Right forelimb (tissue), 1 donor: ENCODE measurements at regions not wholly inside any gene's neighbourhood (a gene's known extent, or its start where the extent isn't known, plus 50 kb on each side); places are given as distances from the start of the nearest gene placed in this dataset.
"Not testable (repeated sequence)": the region's sequence is repeated elsewhere in the genome, so short reads cannot be mapped to it uniquely, and the experiment has no call there.

Experiments
- DNase-seq: peaks from one replicate; pipeline ENCODE4 v3.0.0-alpha.2; 2018

DNA sequence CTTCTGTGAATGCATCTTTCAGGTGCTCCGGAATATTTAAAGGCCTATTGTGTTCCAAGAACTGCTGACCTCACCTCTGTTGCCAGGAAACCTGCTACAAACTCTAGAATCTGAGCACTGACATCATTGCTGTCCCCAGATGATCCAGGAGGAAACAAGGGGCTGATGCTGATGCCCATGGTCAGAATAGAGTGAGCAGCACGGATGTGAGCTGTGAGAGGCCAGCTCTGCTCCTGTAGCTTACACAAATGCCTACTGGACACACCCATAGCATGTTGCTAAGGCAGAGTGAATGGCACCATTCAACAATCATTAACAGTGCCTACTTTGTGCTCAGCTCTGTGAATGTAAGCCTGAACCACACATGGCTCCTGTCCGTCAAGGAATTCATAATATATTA is 276.7 kb upstream of the API5 start:
- peak; percentile 41 for DNase-seq

DNA sequence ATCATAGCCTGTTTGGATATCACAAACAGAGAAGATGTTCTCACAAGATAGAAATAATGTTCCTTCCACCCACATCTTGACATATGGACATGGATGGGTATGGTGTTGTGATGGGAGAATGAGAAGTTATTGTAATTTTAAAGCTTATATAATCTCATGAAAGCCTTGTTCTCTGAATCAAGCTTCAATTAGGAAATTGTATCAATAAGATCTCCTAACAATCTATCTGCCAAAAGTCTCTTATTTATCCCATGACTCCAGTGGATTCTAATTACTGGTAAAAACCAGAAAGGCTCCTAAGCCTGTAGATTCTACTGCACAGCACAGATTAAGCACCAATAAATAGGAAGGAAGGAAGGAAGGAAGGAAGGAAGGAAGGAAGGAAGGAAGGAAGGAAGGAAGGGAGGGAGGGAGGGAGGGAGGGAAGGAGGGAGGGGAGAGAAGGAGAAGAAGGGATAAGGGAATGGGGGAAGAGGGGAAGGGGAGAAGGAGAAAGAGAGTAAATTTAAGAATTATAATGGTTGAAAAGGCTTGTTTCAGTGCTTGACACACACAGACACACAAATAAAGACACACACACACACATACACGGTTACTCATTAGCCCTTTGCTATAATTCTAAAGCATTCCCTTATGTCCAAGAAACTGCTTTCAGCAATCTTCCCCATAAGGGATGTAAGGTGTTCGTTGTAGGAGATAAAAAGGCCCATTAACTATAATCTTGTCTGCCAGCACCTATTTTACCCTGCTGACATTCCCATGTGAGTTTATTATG is 258.0 kb upstream of the API5 start:
- DNase-seq, result no peak

DNA sequence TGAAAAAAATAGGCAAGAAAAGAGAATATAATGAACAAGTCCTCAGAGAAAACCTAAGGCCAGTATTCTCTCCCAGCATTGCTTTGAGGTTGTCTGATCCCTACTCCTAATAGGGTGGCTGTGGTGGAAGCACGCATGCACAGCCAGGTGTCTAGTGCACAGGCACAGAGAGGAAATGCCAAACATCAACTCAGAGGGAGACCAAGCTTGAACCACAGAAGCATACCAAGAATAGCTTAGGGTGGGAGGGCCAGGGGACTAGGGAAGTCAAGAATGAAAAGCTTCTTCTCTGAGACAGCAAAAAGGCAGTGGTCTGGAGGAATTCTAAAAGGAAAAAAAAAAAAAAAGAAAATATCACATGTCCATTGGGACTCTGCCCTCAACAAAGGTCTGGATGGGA is 244.1 kb upstream of the API5 start:
- DNase-seq, result no peak

GRCh38 chr11:43071338-43071737 is 240.5 kb upstream of the API5 start:
- DNase-seq, result no peak

DNA sequence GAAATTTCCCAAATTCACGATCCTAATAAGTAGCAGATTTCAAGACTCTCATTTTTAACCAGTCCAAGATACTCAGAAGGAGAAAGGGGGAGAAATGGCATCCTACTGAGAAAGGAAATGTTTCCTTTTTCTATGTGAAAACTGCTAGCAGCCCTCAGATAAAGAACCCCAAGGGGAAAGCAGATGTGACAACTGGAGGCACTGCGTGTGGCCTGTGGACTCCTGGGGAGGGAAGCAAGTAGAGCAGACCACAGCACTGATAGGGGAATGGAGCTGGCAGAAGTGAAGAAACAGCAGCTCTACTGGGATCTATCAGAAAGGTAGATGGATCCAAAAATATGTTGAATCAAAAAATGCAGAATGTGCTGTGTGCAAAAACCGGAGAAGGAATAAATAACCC is 239.7 kb upstream of the API5 start:
- no peak for DNase-seq

DNA sequence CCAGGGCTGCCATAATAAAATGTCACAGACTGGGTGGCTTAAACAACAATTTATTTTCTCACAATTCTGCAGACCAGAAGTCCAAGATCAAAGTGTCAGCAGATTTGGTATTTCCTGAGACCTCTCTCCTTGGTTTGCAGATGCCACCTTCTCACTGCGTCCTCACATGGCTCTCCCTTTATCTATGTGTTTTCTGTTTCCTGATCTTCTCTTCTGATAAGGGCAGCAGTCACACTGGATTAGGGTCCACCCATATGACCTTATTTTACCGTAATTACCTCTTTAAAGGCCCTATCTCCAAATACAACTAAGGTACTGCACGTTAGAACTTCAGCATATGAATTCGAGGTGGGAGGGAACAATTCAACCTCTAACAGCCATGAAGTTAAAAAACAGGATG is 238.9 kb upstream of the API5 start:
- no peak for DNase-seq

GRCh38 chr11:43074810-43075209 is 237.0 kb upstream of the API5 start:
- no peak for DNase-seq

DNA sequence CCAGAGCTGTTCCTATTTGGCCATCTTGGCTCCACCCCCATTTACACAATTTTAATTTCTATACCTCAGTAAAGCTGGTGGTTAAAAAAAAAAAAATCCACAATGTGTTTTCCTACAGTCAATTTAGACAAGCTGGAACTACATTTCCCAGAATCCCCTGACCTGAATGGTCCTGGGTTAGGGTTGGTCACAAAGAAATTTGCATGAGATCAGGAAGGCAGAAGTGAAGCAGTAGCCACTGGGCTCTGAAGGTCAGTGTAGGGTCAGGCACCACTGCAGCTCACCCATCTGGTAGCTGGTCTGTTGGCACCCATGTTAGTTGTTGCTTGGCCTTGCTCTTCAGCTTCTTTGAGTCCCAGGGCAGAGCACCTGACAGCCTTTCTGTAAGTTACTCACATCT is 210.7 kb upstream of the API5 start:
- no peak for DNase-seq

DNA sequence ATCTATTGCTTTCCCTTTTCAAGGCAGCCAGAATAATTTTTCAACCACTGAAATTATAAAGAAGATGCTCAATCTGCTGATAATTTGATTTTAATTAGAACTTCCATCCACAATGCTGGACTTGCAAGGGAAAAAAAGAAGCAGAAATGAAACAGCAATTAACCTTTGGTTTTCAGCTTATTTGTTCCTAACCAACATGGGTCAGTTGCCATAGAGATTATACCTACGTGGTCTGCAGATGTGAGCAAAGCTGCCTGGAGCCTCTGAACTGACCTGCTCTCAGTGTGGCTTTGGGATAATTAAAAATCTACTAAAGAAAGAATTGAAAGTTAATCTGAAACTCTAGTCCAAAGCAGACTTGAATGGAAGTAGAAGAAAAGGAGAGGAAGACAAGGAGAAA is 195.7 kb upstream of the API5 start:
- no peak for DNase-seq

- DNase-seq, result no peak
Observed at GRCh38 chr11:43119275-43119970, 192.4 kb upstream of the API5 start.

- no peak for DNase-seq
Observed at GRCh38 chr11:43122546-43122945, 189.2 kb upstream of the API5 start.

DNA sequence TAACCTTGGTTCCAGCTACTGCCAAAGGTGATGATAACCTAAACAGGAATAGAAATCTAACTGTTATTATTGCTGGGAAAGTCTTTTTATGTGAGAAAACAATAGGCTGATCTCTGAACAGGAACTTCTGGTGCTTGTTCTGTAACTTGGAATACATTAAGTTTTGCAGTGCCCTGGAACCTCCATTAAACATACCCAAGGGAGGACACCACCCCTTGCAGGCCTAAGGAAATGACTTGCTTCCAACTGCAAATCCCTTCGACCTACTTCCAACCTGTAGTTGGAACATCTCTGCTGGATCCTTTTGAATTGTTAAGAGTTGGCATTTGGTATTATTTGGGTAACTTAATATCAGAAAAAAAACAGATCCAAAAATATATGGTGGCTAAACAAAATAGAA is 188.4 kb upstream of the API5 start:
- DNase-seq, result no peak

DNA sequence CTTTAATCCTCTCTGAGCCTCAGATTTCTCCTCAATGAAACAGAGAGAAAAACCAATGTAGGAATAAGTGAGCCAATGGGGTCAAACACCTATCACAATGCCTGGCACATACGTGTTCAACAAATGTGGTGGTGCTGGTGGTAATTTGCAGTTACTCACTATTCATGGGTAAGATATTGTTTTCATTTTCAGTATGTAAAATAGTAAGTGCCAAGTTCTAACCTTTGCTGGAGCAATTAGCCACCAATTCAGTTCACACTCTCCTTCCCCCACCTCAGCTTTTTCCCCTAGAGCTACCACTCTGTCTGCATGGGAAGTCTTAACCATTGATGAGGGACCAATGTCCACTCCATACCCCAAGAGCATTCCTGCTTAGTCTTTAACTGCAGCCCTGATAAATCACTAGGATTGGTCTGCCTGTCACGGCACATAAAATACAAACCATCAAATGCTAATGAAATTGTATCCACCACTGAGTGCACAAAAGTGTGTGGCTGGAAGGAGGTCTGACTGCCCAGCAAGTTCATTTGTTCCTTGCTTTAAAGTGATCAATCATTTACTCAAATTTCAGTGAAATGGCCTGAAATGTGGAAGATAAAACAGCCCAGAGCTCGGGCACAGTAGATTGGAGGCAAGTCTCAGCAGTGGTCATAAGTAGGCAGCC is 187.4 kb upstream of the API5 start:
- DNase-seq, result no peak

GRCh38 chr11:43129329-43129728 is 182.5 kb upstream of the API5 start:
- no peak for DNase-seq

DNA sequence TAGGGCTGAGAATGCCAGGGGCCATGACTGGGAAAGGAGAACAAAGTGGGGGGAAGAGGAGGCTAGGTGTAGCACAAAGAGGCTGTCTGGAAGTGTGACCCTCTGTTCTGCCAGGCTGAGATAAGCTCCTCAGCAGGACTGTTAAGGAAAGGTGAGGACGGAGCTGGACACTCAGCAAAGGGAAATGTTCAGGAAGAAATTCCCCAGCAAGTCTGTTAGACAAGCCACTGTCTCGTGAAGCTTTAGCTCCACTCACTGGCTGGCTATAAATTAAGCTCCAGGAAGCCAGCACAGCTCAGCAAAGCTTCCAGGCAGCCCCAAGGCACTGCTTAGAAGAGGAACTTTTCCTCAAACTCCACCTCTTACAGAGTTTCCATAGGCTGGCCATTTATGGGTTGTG is 181.2 kb upstream of the API5 start:
- no peak for DNase-seq

GRCh38 chr11:43135966-43136534 is 175.7 kb upstream of the API5 start:
- DNase-seq, result no peak

GRCh38 chr11:43138621-43139140 is 173.1 kb upstream of the API5 start:
- DNase-seq, result no peak

GRCh38 chr11:43145653-43146052 is 166.1 kb upstream of the API5 start:
- no peak for DNase-seq

- DNase-seq, result no peak
Observed at GRCh38 chr11:43150697-43151096, 161.1 kb upstream of the API5 start.

GRCh38 chr11:43164831-43165230 is 147.0 kb upstream of the API5 start:
- no peak for DNase-seq

DNA sequence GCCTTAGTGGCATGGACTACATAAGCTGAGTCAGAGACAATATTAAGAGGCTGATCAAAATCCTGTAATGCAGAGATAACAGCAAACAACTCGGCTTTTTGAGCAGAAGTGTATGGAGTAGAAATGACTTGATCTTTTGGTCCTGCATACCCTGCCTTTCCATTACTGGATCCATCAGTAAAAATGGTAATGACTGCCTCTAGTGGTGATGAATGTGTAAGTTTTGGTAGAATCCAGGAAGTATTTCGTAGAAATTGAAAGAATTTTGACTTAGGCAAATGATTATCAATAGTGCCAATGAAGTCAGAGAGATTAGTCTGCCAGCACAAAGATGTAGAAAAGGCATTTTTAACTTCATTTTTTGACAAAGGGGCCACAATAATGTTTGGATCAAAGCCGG is 146.4 kb upstream of the API5 start:
- DNase-seq, result not testable (repeated sequence)

DNA sequence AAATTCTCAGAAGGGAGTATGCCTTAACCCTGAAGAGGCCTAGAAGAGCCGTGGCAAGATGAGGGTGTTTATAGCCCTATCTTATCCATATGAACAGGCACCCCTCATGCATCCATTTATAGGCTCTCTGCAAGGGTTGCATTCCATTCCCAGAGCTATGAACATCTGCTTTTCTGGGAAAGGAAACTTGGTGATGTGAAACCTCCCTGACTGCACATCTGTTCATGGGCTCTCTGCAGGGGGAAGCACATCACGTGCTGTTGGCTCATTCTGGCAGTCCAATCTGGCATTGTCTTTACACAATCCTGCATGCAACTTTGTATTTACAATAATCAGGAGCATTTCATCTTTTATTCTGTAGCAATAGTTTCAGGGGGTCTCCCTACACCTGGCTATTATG is 143.6 kb upstream of the API5 start:
- DNase-seq, result not testable (repeated sequence)

DNA sequence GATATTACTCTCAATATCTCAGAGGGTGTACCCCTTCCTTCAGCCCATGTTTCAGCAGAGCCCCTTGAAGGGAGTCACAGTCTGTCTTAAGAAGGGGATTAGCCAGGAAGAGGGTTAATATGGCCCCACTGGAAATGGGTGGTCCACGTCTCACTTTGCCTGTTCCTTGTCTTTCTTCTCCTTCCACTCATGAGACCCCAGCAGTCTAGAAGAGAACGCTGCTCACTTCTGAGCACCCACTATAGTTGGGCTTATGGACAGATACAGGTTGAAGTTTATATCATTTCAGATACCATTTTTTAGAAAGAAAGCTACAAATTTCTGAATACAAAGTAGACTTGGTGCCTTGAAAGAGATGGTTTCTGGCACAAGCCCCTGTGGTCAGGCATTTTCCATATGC is 139.3 kb upstream of the API5 start:
- no peak for DNase-seq

- DNase-seq, result no peak
Observed at GRCh38 chr11:43177975-43178374, 133.8 kb upstream of the API5 start.
